Uterus (tissue), 3 donors: ENCODE measurements at regions not wholly inside any gene's neighbourhood (a gene's known extent, or its start where the extent isn't known, plus 50 kb on each side); places are given as distances from the start of the nearest gene placed in this dataset.

Source experiments
- DNase-seq, 2 donors: peaks; one replicate each; pipeline ENCODE4 v3.0.0-alpha.2; 2019 to 2020
- H3K27ac ChIP-seq, 2 donors: fragments of 200-600 bp; sonication (generic); 1 replicate in 1 of 2; 2 replicates in 1 of 2; pipeline ENCODE4 v1.5.1; 2016 to 2018
- H3K27me3 ChIP-seq, 2 donors: fragments of 200-600 bp; sonication (generic); one replicate each; pipeline ENCODE4 v1.5.1; 2018 to 2019; ENCODE audit warnings: control low read depth in 1 of 2
- H3K36me3 ChIP-seq, 2 donors: fragments of 200-600 bp; sonication (generic); one replicate each; pipeline ENCODE4 v1.5.1; 2019; ENCODE audit warnings: control low read depth in 1 of 2
- H3K4me1 ChIP-seq, 2 donors: fragments of 200-600 bp; sonication (generic); one replicate each; pipeline ENCODE4 v1.5.1; 2018 to 2019; ENCODE audit warnings: control low read depth in 1 of 2
- H3K4me3 ChIP-seq, 2 donors: fragments of 200-600 bp; sonication (generic); 1 replicate in 1 of 2; 2 replicates in 1 of 2; pipeline ENCODE4 v1.5.1; 2018 to 2019; ENCODE audit warnings: mild to moderate bottlenecking in 1 of 2
- H3K9me3 ChIP-seq, 2 donors: fragments of 200-600 bp; sonication (generic); one replicate each; pipeline ENCODE4 v1.5.1; 2019; ENCODE audit warnings: control low read depth in 1 of 2
- POLR2A ChIP-seq, 2 donors: fragments of 450-650 bp; IDR thresholded peaks; one replicate each; pipeline ENCODE4 v1.6.1; 2016; ENCODE audit warnings: antibody characterized with exemption in 2 of 2, mild to moderate bottlenecking in 1 of 2, moderate library complexity in 1 of 2
- intact Hi-C: fragments of 100-400 bp; cut with DNase I; formaldehyde crosslinking; loops from one replicate; pipeline ENCODE4 v1.15.1; 2023; ENCODE audit warnings: low total_unique reads
- TF ChIP-seq, protein P1 (sequence below), 4 experiments: fragments of 200-600 bp in 2 of 4; fragments of 450-650 bp in 2 of 4; sonication (generic) in 2 of 4; IDR thresholded peaks; one replicate each; pipeline ENCODE4 v1.5.1; 2016 to 2019; ENCODE audit warnings: antibody characterized with exemption in 4 of 4, mild to moderate bottlenecking in 2 of 4, moderate library complexity in 1 of 4
- donor health status: DM: yes; HTN: yes; CAD: no.

DNA sequence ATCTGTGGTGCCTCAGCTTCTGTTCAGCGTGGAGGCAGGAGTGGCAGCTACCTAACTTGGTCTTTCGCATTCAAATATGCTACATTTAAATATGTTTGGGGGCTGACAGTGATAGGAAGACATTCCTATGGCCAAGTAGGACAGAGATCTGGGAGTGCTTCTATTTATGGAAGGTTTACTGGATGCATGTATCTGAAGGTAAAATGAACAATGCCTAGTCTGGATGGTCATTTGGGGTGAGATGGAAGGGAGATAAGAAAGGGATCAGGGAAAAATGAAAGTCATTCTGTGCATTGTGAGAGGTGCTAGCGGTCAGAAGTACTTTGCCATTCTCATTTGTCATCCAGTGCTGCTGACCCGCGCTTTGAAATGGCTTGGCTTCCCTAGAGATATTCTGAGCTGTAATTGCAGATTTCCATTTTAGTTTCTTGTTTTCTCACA, 107.3 kb upstream of the FOXN2 start:
- intact Hi-C loops, result no loop called here
- TF ChIP-seq, protein P1, sequence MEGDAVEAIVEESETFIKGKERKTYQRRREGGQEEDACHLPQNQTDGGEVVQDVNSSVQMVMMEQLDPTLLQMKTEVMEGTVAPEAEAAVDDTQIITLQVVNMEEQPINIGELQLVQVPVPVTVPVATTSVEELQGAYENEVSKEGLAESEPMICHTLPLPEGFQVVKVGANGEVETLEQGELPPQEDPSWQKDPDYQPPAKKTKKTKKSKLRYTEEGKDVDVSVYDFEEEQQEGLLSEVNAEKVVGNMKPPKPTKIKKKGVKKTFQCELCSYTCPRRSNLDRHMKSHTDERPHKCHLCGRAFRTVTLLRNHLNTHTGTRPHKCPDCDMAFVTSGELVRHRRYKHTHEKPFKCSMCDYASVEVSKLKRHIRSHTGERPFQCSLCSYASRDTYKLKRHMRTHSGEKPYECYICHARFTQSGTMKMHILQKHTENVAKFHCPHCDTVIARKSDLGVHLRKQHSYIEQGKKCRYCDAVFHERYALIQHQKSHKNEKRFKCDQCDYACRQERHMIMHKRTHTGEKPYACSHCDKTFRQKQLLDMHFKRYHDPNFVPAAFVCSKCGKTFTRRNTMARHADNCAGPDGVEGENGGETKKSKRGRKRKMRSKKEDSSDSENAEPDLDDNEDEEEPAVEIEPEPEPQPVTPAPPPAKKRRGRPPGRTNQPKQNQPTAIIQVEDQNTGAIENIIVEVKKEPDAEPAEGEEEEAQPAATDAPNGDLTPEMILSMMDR (IDR thresholded peaks at IDR 0.05), result no peak
- TF ChIP-seq POLR2A (IDR thresholded peaks at IDR 0.05), result no peak
- H3K4me3 ChIP-seq, result no peak overlapping the region
- H3K9me3 ChIP-seq, result no peaks in the 10 kb centered on the region
- no peaks in the 10 kb centered on the region for H3K27me3 ChIP-seq
- H3K4me1 ChIP-seq, result no peaks in the 10 kb centered on the region
- no peak for DNase-seq
- no peaks in the 10 kb centered on the region for H3K36me3 ChIP-seq
- H3K27ac ChIP-seq, result no peak overlapping the region

DNA sequence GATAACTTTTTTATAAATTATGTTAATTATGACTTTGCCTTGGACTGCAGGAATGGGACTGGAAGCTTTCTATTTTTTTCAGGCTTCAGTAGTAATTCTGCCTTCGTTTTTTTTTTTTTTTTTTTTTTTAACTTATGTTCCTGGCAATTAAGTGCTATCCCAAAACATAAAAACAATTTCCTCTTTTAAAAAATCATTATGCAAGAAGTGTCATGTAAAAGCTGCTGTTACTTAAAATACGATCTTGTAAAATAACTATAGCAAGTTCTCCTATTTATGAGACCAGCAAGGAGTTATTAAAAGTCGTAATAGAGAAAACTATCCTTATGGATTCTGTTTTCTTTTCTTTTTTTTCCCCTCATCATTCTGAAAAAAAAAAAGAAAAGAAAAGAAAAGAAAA, 106.6 kb upstream of the FOXN2 start:
- DNase-seq, result no peak
- no peaks in the 10 kb centered on the region for H3K36me3 ChIP-seq
- H3K27me3 ChIP-seq, result no peaks in the 10 kb centered on the region
- intact Hi-C loops, result no loop called here
- no peaks in the 10 kb centered on the region for H3K9me3 ChIP-seq
- no peaks in the 10 kb centered on the region for H3K4me1 ChIP-seq
- no peak overlapping the region for H3K4me3 ChIP-seq
- no peak overlapping the region for H3K27ac ChIP-seq
- TF ChIP-seq, protein P1 (IDR thresholded peaks at IDR 0.05), result no peak
- no peak for TF ChIP-seq POLR2A (IDR thresholded peaks at IDR 0.05)

DNA sequence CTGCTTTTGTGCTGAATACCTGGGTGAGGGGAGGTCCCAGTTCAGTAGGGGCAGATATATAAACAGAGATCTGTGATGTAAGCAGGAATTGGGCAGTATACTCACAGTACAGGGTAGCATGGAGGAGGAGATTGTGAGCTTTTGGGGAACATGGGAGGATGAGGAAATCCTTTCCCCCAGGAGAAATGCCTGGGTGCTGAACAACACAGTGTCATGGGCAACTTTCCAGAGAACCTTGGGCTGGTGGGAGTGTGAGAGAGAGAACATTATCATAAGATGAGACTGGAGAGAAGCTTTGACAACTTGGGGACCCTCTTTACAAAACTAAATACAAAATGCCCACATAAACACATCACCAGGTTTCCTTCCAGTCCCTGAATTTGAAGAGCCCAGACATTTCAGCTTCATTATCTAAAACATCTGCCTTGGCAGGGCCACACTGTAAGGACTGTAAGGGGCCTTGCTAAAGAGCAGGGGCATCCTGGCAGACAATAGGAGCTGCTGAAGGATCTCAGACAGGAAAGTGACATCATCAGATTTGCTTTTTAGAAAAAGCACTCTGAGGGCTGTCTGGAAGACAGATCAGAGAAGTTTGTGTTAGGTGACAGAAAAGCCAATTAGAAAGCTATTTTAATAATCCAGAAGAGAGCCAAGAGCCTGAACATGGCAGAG, 105.1 kb upstream of the FOXN2 start:
- no peaks in the 10 kb centered on the region for H3K27me3 ChIP-seq
- no peaks in the 10 kb centered on the region for H3K9me3 ChIP-seq
- H3K4me3 ChIP-seq, result no peak overlapping the region
- no peak overlapping the region for H3K27ac ChIP-seq
- no peak for DNase-seq
- TF ChIP-seq, protein P1 (IDR thresholded peaks at IDR 0.05), result no peak
- TF ChIP-seq POLR2A (IDR thresholded peaks at IDR 0.05), result no peak
- intact Hi-C loops, result no loop called here
- H3K4me1 ChIP-seq, result no peaks in the 10 kb centered on the region
- H3K36me3 ChIP-seq, result no peaks in the 10 kb centered on the region

DNA sequence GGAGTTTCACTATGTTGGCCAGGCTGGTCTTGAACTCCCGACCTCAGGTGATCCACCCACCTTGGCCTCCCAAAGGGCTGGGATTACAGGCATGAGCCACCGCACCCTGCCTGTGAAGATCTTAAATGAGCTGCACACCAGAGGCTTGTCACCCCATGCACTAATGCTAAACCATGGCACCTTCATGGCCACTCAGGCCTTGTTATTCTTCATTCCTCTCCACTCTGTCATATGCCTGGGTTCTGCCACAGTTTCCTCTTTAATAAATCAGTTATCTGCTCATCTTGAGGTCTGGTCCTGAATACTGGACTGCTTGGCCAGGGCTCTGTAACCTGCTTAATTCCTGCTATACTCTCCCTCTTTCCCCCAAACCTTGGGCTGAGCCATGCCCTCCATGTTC, 104.3 kb upstream of the FOXN2 start:
- intact Hi-C loops, result no loop called here
- Histone ChIP-seq H3K27me3 (no peaks in the 10 kb centered on the region), H3K27ac (no peak overlapping the region), H3K4me3 (no peak overlapping the region), H3K9me3 (no peaks in the 10 kb centered on the region), H3K36me3 (no peaks in the 10 kb centered on the region), H3K4me1 (no peaks in the 10 kb centered on the region)
- no peak for DNase-seq
- TF ChIP-seq POLR2A (IDR thresholded peaks at IDR 0.05), result no peak
- TF ChIP-seq, protein P1 (IDR thresholded peaks at IDR 0.05), result no peak

DNA sequence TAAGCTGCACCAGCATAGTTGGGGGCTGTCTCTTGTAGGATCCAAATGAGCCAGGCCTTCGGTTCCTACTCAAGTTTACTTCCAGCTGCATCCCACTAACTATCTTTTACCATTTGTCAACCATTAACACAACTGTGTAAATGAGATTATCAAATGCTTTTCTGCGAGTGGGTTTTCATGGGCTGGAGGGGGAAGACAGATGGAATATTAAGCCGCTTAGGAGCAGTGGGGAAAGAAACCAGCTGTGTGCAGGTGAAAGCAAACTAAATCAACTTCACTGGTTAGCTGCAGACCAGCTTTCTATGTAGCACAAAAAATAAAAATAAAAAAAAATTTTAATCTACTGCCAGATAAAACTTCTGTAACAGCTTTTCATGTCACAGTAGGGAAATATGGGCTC, 100.8 kb upstream of the FOXN2 start:
- TF ChIP-seq, protein P1 (IDR thresholded peaks at IDR 0.05), result no peak
- no peak for TF ChIP-seq POLR2A (IDR thresholded peaks at IDR 0.05)
- Histone ChIP-seq H3K4me1 (no peaks in the 10 kb centered on the region), H3K4me3 (no peak overlapping the region)

More for the DNA sequence above, 100.8 kb upstream of the FOXN2 start:
- Histone ChIP-seq H3K27me3 (no peaks in the 10 kb centered on the region), H3K27ac (no peak overlapping the region), H3K9me3 (no peaks in the 10 kb centered on the region), H3K36me3 (no peaks in the 10 kb centered on the region)
- no peak for DNase-seq
- intact Hi-C loops, result no loop called here
